Naive thymus-derived CD4-positive, alpha-beta T cell (primary cell): ENCODE measurements at regions not wholly inside any gene's neighbourhood (a gene's known extent, or its start where the extent isn't known, plus 50 kb on each side); places are given as distances from the start of the nearest gene placed in this dataset.
"Not testable (repeated sequence)": the region's sequence is repeated elsewhere in the genome, so short reads cannot be mapped to it uniquely, and the experiment has no call there.

Source experiments
- ATAC-seq: fragments of 150-1000 bp; cut with Tn5 transposase; 2 replicates; pipeline ENCODE4 v1.10.0; 2021; ENCODE audit warnings: mild to moderate bottlenecking, moderate library complexity
- CTCF ChIA-PET: fragments of 350-600 bp; sonication (Branson Sonifier 250); formaldehyde crosslinking; loops from one replicate; lab custom pipeline; 2021; ENCODE audit warnings: antibody characterized with exemption; lab: Charles Lee
- POLR2A ChIA-PET: fragments of 350-600 bp; sonication (Branson Sonifier 250); formaldehyde crosslinking; loops from one replicate; lab custom pipeline; 2021; ENCODE audit warnings: antibody characterized with exemption, inconsistent platforms; lab: Charles Lee
- DNase-seq, 9 donors: peaks; one replicate each; pipeline versions ENCODE4 v3.0.0 to v3.0.0-alpha.2; 2020 to 2022; ENCODE audit warnings: mixed read lengths in 1 of 9
- H3K27ac ChIP-seq: one replicate; pipeline ENCODE4 v1.7.0; 2013; ENCODE audit warnings: mild to moderate bottlenecking, low read depth, low read length, moderate library complexity
- H3K27me3 ChIP-seq, 2 donors: one replicate each; pipeline ENCODE4 v1.7.0; 2013; ENCODE audit warnings: low read length in 2 of 2, mild to moderate bottlenecking in 2 of 2, moderate library complexity in 2 of 2; ENCODE audit not compliant: control insufficient read depth in 2 of 2, insufficient read depth in 2 of 2
- H3K36me3 ChIP-seq, 3 experiments: 1 replicate in 2 of 3; 2 replicates in 1 of 3; pipeline ENCODE4 v1.7.0; 2013; ENCODE audit warnings: low read length in 3 of 3, mild to moderate bottlenecking in 3 of 3, moderate library complexity in 1 of 3; ENCODE audit not compliant: insufficient read depth in 3 of 3, control insufficient read depth in 2 of 3
- H3K4me1 ChIP-seq, 2 donors: one replicate each; pipeline ENCODE4 v1.7.0; 2013; ENCODE audit warnings: low read length in 2 of 2, mild to moderate bottlenecking in 2 of 2, moderate library complexity in 1 of 2; ENCODE audit not compliant: control insufficient read depth in 2 of 2, insufficient read depth in 2 of 2
- H3K4me3 ChIP-seq: 2 replicates; pipeline ENCODE4 v1.7.0; 2013; ENCODE audit warnings: mild to moderate bottlenecking, low read length
- H3K9me3 ChIP-seq, 3 experiments: 1 replicate in 2 of 3; 2 replicates in 1 of 3; pipeline ENCODE4 v1.7.0; 2013; ENCODE audit warnings: low read length in 3 of 3; ENCODE audit not compliant: control insufficient read depth in 2 of 3
- H3K27ac Mint-ChIP-seq, 9 donors: one replicate each; pipeline ENCODE4 v1.8.0; 2020 to 2022; ENCODE audit warnings: mixed read lengths in 9 of 9, mild to moderate bottlenecking in 8 of 9, moderate library complexity in 5 of 9, inconsistent platforms in 2 of 9
- H3K27me3 Mint-ChIP-seq, 5 donors: one replicate each; pipeline ENCODE4 v1.8.0; 2021 to 2022; ENCODE audit warnings: mixed read lengths in 5 of 5, mild to moderate bottlenecking in 1 of 5
- H3K36me3 Mint-ChIP-seq, 5 donors: one replicate each; pipeline ENCODE4 v1.8.0; 2020 to 2022; ENCODE audit warnings: mixed read lengths in 5 of 5, mild to moderate bottlenecking in 3 of 5, inconsistent platforms in 1 of 5
- H3K4me1 Mint-ChIP-seq, 7 donors: one replicate each; pipeline ENCODE4 v1.8.0; 2020 to 2022; ENCODE audit warnings: mixed read lengths in 7 of 7, mild to moderate bottlenecking in 3 of 7, inconsistent platforms in 1 of 7
- H3K4me3 Mint-ChIP-seq, 10 donors: one replicate each; pipeline ENCODE4 v1.8.0; 2020 to 2022; ENCODE audit warnings: mild to moderate bottlenecking in 10 of 10, mixed read lengths in 10 of 10, moderate library complexity in 6 of 10, inconsistent platforms in 2 of 10
- H3K9me3 Mint-ChIP-seq, 11 donors: one replicate each; pipeline ENCODE4 v1.8.0; 2020 to 2022; ENCODE audit warnings: mixed read lengths in 11 of 11, mild to moderate bottlenecking in 4 of 11, inconsistent platforms in 1 of 11, moderate library complexity in 1 of 11
- intact Hi-C, 2 donors: fragments of 100-400 bp; cut with micrococcal nuclease; formaldehyde crosslinking; loops; one replicate each; pipeline ENCODE4 v1.15.1; 2023

DNA sequence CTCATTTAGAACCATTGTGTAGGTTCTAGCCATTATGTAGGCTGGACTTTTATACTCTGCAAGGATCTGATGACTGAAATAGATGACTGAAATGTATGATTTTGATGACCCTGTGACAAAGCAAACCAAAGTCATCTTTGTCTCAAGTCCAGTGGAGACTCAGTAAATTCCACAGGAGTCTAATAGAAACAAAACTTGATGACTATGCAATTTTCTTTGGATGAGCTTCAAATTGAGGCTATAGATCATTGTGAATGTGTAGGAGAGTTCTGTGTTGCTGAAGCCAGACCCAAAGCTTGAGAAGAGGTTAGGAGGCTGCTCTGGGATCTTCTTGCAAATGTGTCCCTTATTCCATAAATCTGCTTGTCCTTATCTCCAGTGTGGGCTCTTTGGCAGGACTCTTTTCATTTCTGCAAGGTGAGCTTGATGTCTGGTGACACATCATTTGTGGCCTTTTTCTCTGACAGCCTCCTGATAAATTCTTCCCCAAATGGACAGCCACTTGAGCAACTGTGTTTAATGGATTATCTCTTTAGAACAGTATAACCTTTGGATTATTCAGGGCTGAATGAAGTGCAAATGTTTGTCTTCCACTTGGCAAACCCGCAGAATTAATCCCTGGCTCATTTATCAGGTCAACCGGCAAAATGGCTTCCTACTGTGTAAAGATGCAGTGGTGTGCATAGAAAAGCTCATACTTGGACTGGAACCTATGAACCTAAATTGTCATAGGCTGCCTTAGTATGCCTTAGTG lies 235.1 kb upstream of the ANKH start:
- ATAC-seq (no peak), DNase-seq (no peak)
- intact Hi-C loops, result loop anchor here in 1 of 2 donors (10.0 kb wide), 1 partner anchor 1348 kb away; no protein-coding TSS in a partner anchor
- Histone ChIP-seq H3K4me3 (no peak overlapping the region), H3K4me1 (no peaks in the 10 kb centered on the region), H3K9me3 (no peaks in the 10 kb centered on the region), H3K36me3 (no peaks in the 10 kb centered on the region), H3K27me3 (no peaks in the 10 kb centered on the region), H3K27ac (no peak overlapping the region)
- H3K27me3 Mint-ChIP-seq, result peaks cover 0 to 4% (median 0%) of the 10 kb centered on the region in 5 donors
- ChIA-PET CTCF (no interaction called here), POLR2A (no interaction called here)
- peaks cover 0 to 6% (median 2%) of the 10 kb centered on the region in 7 donors for H3K4me1 Mint-ChIP-seq
- no peak overlapping the region for H3K27ac Mint-ChIP-seq
- peaks cover 0 to 7% (median 0%) of the 10 kb centered on the region in 11 donors for H3K9me3 Mint-ChIP-seq
- no peak overlapping the region for H3K4me3 Mint-ChIP-seq
- H3K36me3 Mint-ChIP-seq, result no peaks in the 10 kb centered on the region

DNA sequence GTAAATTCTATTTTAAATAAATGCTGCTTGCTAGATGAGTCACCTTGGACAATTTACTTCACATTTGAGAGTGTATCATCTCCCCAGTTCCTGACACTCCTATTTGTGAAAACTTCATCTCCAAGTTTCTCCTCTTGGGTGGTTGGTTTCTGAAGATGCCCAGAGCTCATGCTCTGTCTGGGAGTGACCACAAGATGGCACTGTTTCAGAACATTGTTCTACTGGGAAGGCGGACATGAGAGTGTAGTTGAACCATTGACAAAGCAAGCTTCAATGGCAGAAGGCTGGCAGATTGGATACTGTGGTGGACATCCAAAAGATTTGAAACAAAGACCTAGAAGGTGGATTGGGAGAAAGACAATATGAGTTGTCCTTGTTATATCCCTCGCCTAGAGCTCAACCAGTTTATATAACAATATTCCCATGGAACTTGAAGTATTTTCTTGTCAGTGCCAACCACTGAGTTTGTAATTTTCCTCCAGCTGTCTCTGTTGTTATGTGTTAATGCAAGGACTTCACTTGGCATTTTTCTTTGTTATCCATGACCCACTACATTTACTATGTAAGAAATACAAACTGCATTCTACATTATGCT lies 234.3 kb upstream of the ANKH start:
- Histone ChIP-seq H3K27ac (no peak overlapping the region), H3K27me3 (no peaks in the 10 kb centered on the region), H3K9me3 (no peaks in the 10 kb centered on the region), H3K36me3 (no peaks in the 10 kb centered on the region), H3K4me1 (no peaks in the 10 kb centered on the region), H3K4me3 (no peak overlapping the region)
- CTCF ChIA-PET, result no interaction called here
- H3K4me1 Mint-ChIP-seq, result peaks cover 0 to 6% (median 2%) of the 10 kb centered on the region in 7 donors
- POLR2A ChIA-PET, result no interaction called here
- no peaks in the 10 kb centered on the region for H3K36me3 Mint-ChIP-seq
- intact Hi-C loops, result loop anchor here in 1 of 2 donors (10.0 kb wide), 1 partner anchor 1349 kb away; no protein-coding TSS in a partner anchor
- H3K27ac Mint-ChIP-seq, result no peak overlapping the region
- ATAC-seq (peak; percentile 66), DNase-seq (peak in 3 of 9 donors; percentile 2 to 22 (median 6))
- peaks cover 0 to 7% (median 0%) of the 10 kb centered on the region in 11 donors for H3K9me3 Mint-ChIP-seq
- H3K4me3 Mint-ChIP-seq, result no peak overlapping the region
- H3K27me3 Mint-ChIP-seq, result peaks cover 0 to 4% (median 0%) of the 10 kb centered on the region in 5 donors

DNA sequence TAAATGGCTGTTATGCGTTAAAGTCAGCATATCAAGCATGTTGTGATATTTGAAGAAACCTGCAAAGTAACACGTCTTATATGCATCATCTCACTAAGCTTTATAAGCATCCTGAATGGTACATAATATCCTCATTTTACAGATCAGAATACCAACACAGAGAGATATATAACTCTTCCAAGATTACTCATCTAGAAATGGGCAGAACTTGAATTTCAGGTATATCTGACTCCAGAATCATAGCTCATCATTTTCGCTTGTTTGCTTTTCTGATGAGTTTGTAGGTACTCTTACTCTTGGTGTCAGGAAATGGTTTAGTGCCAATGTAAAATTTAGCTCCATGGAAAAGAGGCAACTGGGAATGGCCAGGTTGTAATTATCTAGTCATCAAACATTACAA lies 232.3 kb upstream of the ANKH start:
- no peaks in the 10 kb centered on the region for H3K36me3 Mint-ChIP-seq
- ChIA-PET POLR2A (no interaction called here), CTCF (no interaction called here)
- intact Hi-C loops, result loop anchor here in 1 of 2 donors (10.0 kb wide), 1 partner anchor 1351 kb away; no protein-coding TSS in a partner anchor
- H3K27ac Mint-ChIP-seq, result no peak overlapping the region
- H3K4me3 Mint-ChIP-seq, result no peak overlapping the region
- no peaks in the 10 kb centered on the region for H3K36me3 ChIP-seq
- H3K4me3 ChIP-seq, result no peak overlapping the region
- no peaks in the 10 kb centered on the region for H3K9me3 ChIP-seq
- H3K27ac ChIP-seq, result no peak overlapping the region
- no peaks in the 10 kb centered on the region for H3K4me1 ChIP-seq
- ATAC-seq, result no peak
- H3K9me3 Mint-ChIP-seq, result peaks cover 0 to 10% (median 2%) of the 10 kb centered on the region in 11 donors
- no peaks in the 10 kb centered on the region for H3K27me3 ChIP-seq
- DNase-seq, result no peak
- peaks cover 0 to 6% (median 2%) of the 10 kb centered on the region in 7 donors for H3K4me1 Mint-ChIP-seq
- peaks cover 0 to 4% (median 0%) of the 10 kb centered on the region in 5 donors for H3K27me3 Mint-ChIP-seq

DNA sequence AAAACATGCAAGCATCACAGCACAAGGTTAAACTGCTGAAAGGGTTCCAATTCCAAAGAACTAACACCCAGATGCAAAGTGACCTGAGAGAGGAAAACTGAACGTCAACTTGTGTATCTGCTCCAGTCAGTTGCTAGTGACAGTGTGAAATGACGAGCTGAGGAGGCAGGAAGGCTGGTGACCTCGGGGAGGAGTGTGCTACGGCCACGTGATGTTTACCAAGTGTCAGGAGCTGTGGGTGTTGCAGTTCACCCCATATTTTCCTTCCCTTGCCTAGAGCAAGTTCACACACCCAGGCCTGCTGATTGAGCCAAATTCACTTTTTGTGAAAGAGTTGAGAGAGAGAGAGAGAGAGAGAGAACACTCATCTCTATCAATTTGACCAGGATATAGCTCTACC lies 231.6 kb upstream of the ANKH start:
- Histone ChIP-seq H3K27me3 (no peaks in the 10 kb centered on the region), H3K36me3 (no peaks in the 10 kb centered on the region), H3K27ac (no peak overlapping the region), H3K9me3 (no peaks in the 10 kb centered on the region), H3K4me3 (no peak overlapping the region), H3K4me1 (no peaks in the 10 kb centered on the region)
- ATAC-seq, result peak; percentile 74
- peak overlapping the region in 1 of 10 donors; percentile 13 for H3K4me3 Mint-ChIP-seq
- H3K9me3 Mint-ChIP-seq, result peaks cover 0 to 10% (median 2%) of the 10 kb centered on the region in 11 donors
- ChIA-PET POLR2A (no interaction called here), CTCF (no interaction called here)
- H3K4me1 Mint-ChIP-seq, result peaks cover 0 to 6% (median 2%) of the 10 kb centered on the region in 7 donors
- no peaks in the 10 kb centered on the region for H3K36me3 Mint-ChIP-seq
- intact Hi-C loops, result loop anchor here in 1 of 2 donors (10.0 kb wide), 1 partner anchor 1352 kb away; no protein-coding TSS in a partner anchor
- peak overlapping the region in 2 of 9 donors; percentile 24 to 56 for H3K27ac Mint-ChIP-seq
- H3K27me3 Mint-ChIP-seq, result peaks cover 0 to 4% (median 0%) of the 10 kb centered on the region in 5 donors
- DNase-seq, result peak in 3 of 9 donors; percentile 2 to 10 (median 2)

DNA sequence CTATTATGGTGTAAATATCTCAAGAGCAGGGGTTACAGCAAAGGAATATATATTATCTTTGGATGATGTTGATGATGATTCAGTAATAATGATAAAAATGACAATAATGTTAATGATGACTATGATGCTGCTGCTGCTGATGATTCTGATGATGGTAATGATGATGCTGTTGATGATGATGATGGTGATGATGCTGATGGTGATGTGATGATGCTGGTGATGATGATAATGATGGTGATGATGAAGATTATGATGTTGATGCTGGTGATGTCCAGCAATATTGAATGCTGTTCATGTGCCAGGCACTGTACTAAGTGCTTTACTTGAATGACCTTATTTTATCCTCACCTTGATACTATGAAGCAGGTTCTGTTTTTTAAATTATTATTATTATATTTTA lies 226.0 kb upstream of the ANKH start:
- no peaks in the 10 kb centered on the region for H3K9me3 ChIP-seq
- no peak overlapping the region for H3K4me3 ChIP-seq
- ATAC-seq (no peak), DNase-seq (no peak)
- Mint-ChIP-seq H3K27me3 (peaks cover 0 to 4% (median 0%) of the 10 kb centered on the region in 5 donors), H3K36me3 (no peaks in the 10 kb centered on the region), H3K4me3 (no peak overlapping the region), H3K27ac (no peak overlapping the region), H3K4me1 (no peaks in the 10 kb centered on the region), H3K9me3 (peaks cover 0 to 19% (median 7%) of the 10 kb centered on the region in 11 donors)
- CTCF ChIA-PET, result no interaction called here
- H3K36me3 ChIP-seq, result no peaks in the 10 kb centered on the region
- no peaks in the 10 kb centered on the region for H3K27me3 ChIP-seq
- POLR2A ChIA-PET, result no interaction called here
- intact Hi-C loops, result no loop called here
- no peaks in the 10 kb centered on the region for H3K4me1 ChIP-seq
- H3K27ac ChIP-seq, result no peak overlapping the region

DNA sequence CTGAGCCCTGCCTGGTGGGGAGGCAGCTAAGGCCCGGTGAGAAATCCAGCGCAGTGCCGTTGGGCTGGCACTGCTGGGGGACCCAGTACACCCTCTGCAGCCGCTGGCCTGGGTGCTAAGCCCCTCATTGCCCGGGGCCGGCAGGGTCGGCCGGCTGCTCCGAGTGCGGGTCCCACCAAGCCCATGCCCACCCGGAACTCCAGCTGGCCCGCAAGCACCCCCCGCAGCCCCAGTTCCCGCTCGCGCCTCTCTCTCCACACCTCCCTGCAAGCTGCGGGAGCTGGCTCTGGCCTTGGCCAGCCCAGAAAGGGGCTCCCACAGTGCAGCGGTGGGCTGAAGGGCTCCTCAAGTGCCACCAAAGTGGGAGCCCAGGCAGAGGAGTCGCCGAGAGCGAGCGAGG lies 225.1 kb upstream of the ANKH start:
- CTCF ChIA-PET, H3K4me1 Mint-ChIP-seq, H3K9me3 ChIP-seq, DNase-seq, H3K36me3 Mint-ChIP-seq, H3K27me3 Mint-ChIP-seq, H3K27ac Mint-ChIP-seq, H3K27ac ChIP-seq, H3K4me3 ChIP-seq, ATAC-seq, POLR2A ChIA-PET, H3K27me3 ChIP-seq, H3K4me3 Mint-ChIP-seq, H3K4me1 ChIP-seq, intact Hi-C loops, H3K36me3 ChIP-seq: not testable (repeated sequence)
- H3K9me3 Mint-ChIP-seq, result peaks cover 0 to 19% (median 7%) of the 10 kb centered on the region in 11 donors
